Astrocyte of the cerebellum (primary cell): ENCODE measurements at regions not wholly inside any gene's neighbourhood (a gene's known extent, or its start where the extent isn't known, plus 50 kb on each side); places are given as distances from the start of the nearest gene placed in this dataset.

Source experiments
- DNase-seq: peaks from one replicate; pipeline ENCODE4 v3.0.0-alpha.2; 2011; ENCODE audit warnings: low read depth
- H3K4me3 ChIP-seq: 2 replicates; pipeline ENCODE4 v1.5.1; 2011; ENCODE audit warnings: mild to moderate bottlenecking, low read depth, low read length, moderate library complexity
- CTCF ChIP-seq: IDR thresholded peaks from 2 replicates; pipeline ENCODE4 v1.5.1; 2012; ENCODE audit warnings: low read length, low read depth, moderate library complexity, mild to moderate bottlenecking; ENCODE audit errors: missing control alignments
- in situ Hi-C: cut with HindIII; loops from 2 replicates; pipeline ENCODE4 v1.10.0; 2017; ENCODE audit warnings: low sequenced_read_pairs

DNA sequence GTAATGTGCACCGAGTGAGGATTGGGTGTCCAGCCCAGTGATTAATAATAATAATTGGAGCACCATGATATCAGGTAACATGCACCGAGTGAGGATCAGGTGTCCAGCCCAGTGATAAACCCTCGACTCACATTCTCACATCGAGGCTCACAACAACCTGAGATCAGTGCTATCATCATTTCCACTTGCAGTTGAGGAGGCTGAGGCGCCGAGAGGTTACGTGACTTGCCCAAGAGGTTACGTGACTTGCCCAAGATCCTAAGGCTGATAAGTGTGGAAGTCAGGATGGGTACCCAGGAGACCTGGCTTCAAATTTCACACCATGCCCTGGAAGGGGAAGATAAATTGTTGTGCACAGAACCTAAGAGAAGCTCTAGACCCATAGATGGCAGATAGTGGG is 189.4 kb downstream of the MED10 start:
- H3K4me3 ChIP-seq, result no peak overlapping the region
- in situ Hi-C loops, result no loop called here
- no peak for DNase-seq
- no peak for TF ChIP-seq CTCF

DNA sequence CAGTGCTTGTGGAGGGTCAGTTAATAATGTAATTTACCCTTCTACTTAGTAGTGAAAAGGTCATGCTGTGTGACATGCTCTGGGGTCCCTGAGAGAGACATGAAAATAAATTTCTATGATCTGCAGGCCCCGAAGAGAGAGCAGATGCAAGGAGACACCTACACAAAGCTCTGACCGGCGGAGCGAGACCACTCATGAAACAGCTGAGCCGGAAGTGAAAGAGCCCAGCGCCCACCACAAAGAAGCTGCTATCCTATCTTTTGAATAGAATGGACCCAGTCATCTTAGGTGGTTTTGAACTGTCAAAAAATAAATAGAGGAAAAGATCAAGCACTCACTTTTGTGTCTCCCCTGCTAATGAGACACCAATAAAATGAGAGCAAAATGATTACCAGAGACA is 190.0 kb downstream of the MED10 start:
- no peak for TF ChIP-seq CTCF
- no peak overlapping the region for H3K4me3 ChIP-seq
- in situ Hi-C loops, result no loop called here
- no peak for DNase-seq

GRCh38 chr5:6187501-6187900 is 190.8 kb downstream of the MED10 start:
- no peak for TF ChIP-seq CTCF
- in situ Hi-C loops, result no loop called here
- H3K4me3 ChIP-seq, result no peak overlapping the region
- DNase-seq, result no peak

GRCh38 chr5:6185574-6185973 is 192.8 kb downstream of the MED10 start:
- no peak overlapping the region for H3K4me3 ChIP-seq
- TF ChIP-seq CTCF, result no peak
- DNase-seq, result no peak
- in situ Hi-C loops, result no loop called here

DNA sequence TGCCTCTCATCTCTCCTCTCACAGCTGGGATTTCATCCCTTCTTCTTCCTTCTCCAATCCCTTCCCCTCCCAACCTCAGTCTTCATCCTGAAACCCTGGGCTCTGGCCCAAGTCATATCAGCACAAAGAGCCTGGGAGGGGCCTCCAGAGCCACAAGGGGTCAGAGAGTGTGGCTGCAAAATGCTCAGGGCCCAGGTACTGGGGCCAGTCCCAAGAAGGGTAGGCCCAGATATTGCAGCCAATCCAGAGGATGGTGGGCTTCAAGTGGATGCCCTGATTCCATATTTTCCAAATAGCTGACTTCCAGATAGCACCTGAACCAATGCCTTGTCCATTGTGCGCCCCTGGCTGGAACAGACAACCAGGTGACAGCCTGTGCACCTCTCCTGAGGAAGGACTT is 193.9 kb downstream of the MED10 start:
- no peak overlapping the region for H3K4me3 ChIP-seq
- in situ Hi-C loops, result no loop called here
- TF ChIP-seq CTCF, result no peak
- no peak for DNase-seq

- DNase-seq, result no peak
- no peak for TF ChIP-seq CTCF
- H3K4me3 ChIP-seq, result no peak overlapping the region
- in situ Hi-C loops, result no loop called here
These were observed 194.7 kb downstream of the MED10 start for GRCh38 chr5:6183391-6184390.
